ENCODE measurements at regions not wholly inside any gene's neighbourhood (a gene's known extent, or its start where the extent isn't known, plus 50 kb on each side); places are given as distances from the start of the nearest gene placed in this dataset.

GRCh38 chr3:163468531-163469335 lies 1609.6 kb downstream of the SI start:
- 66% methylated on average over 4 of the region's 4 CpGs for WGBS, 2 donors
- Histone ChIP-seq H3K4me3 (ENCODE audit: low read depth in 1 of 2, low read length in 2 of 2) (no peak overlapping the region), H3K27ac (ENCODE audit: low read depth in 2 of 2, low read length in 1 of 2) (no peak overlapping the region), H3K36me3 (ENCODE audit: control insufficient read depth in 2 of 2, insufficient read depth in 2 of 2, low read length in 1 of 2) (no peaks in the 10 kb centered on the region), H3K27me3 (ENCODE audit: control insufficient read depth in 1 of 2, insufficient read depth in 2 of 2, low read length in 2 of 2) (no peaks in the 10 kb centered on the region), H3K4me1 (ENCODE audit: control insufficient read depth in 2 of 2, insufficient read depth in 2 of 2, low read length in 1 of 2) (no peaks in the 10 kb centered on the region), H3K9me3 (ENCODE audit: control insufficient read depth in 2 of 2, insufficient read depth in 1 of 2, low read depth in 1 of 2, low read length in 1 of 2) (no peaks in the 10 kb centered on the region)

- Histone ChIP-seq H3K36me3 (ENCODE audit: control insufficient read depth in 2 of 2, insufficient read depth in 2 of 2, low read length in 1 of 2) (no peaks in the 10 kb centered on the region), H3K4me1 (ENCODE audit: control insufficient read depth in 2 of 2, insufficient read depth in 2 of 2, low read length in 1 of 2) (no peaks in the 10 kb centered on the region), H3K4me3 (ENCODE audit: low read depth in 1 of 2, low read length in 2 of 2) (no peak overlapping the region), H3K27ac (ENCODE audit: low read depth in 2 of 2, low read length in 1 of 2) (no peak overlapping the region), H3K27me3 (ENCODE audit: control insufficient read depth in 1 of 2, insufficient read depth in 2 of 2, low read length in 2 of 2) (no peaks in the 10 kb centered on the region), H3K9me3 (ENCODE audit: control insufficient read depth in 2 of 2, insufficient read depth in 1 of 2, low read depth in 1 of 2, low read length in 1 of 2) (no peaks in the 10 kb centered on the region)
- WGBS, 2 donors, result 47 to 63% methylated on average over 1 of the region's 1 CpG
Observed at GRCh38 chr3:163462446-163462845, 1615.8 kb downstream of the SI start.

- Histone ChIP-seq H3K36me3 (ENCODE audit: control insufficient read depth in 2 of 2, insufficient read depth in 2 of 2, low read length in 1 of 2) (no peaks in the 10 kb centered on the region), H3K27me3 (ENCODE audit: control insufficient read depth in 1 of 2, insufficient read depth in 2 of 2, low read length in 2 of 2) (no peaks in the 10 kb centered on the region), H3K27ac (ENCODE audit: low read depth in 2 of 2, low read length in 1 of 2) (no peak overlapping the region), H3K4me1 (ENCODE audit: control insufficient read depth in 2 of 2, insufficient read depth in 2 of 2, low read length in 1 of 2) (no peaks in the 10 kb centered on the region), H3K9me3 (ENCODE audit: control insufficient read depth in 2 of 2, insufficient read depth in 1 of 2, low read depth in 1 of 2, low read length in 1 of 2) (peaks cover 3 to 6% of the 10 kb centered on the region in 2 donors), H3K4me3 (ENCODE audit: low read depth in 1 of 2, low read length in 2 of 2) (no peak overlapping the region)
- 76 to 80% methylated on average over 2 of the region's 2 CpGs for WGBS, 2 donors
Observed at GRCh38 chr3:163450698-163451097, 1627.6 kb downstream of the SI start.

- H3K27me3 ChIP-seq (ENCODE audit: control insufficient read depth in 1 of 2, insufficient read depth in 2 of 2, low read length in 2 of 2), result no peaks in the 10 kb centered on the region
- H3K9me3 ChIP-seq (ENCODE audit: control insufficient read depth in 2 of 2, insufficient read depth in 1 of 2, low read depth in 1 of 2, low read length in 1 of 2), result no peaks in the 10 kb centered on the region
- no peaks in the 10 kb centered on the region for H3K36me3 ChIP-seq (ENCODE audit: control insufficient read depth in 2 of 2, insufficient read depth in 2 of 2, low read length in 1 of 2)
- no peak overlapping the region for H3K27ac ChIP-seq (ENCODE audit: low read depth in 2 of 2, low read length in 1 of 2)
- H3K4me1 ChIP-seq (ENCODE audit: control insufficient read depth in 2 of 2, insufficient read depth in 2 of 2, low read length in 1 of 2), result no peaks in the 10 kb centered on the region
- no peak overlapping the region for H3K4me3 ChIP-seq (ENCODE audit: low read depth in 1 of 2, low read length in 2 of 2)
- 91 to 97% methylated on average over 2 of the region's 2 CpGs for WGBS, 2 donors
Observed at GRCh38 chr3:163438760-163439159, 1639.5 kb downstream of the SI start.

GRCh38 chr3:163422671-163423070 lies 1655.6 kb downstream of the SI start:
- 88 to 89% methylated on average over 3 of the region's 3 CpGs for WGBS, 2 donors

GRCh38 chr3:163391407-163392181 lies 1686.7 kb downstream of the SI start:
- H3K9me3 ChIP-seq (ENCODE audit: control insufficient read depth in 2 of 2, insufficient read depth in 1 of 2, low read depth in 1 of 2, low read length in 1 of 2), result no peaks in the 10 kb centered on the region
- no peaks in the 10 kb centered on the region for H3K36me3 ChIP-seq (ENCODE audit: control insufficient read depth in 2 of 2, insufficient read depth in 2 of 2, low read length in 1 of 2)
- no peaks in the 10 kb centered on the region for H3K27me3 ChIP-seq (ENCODE audit: control insufficient read depth in 1 of 2, insufficient read depth in 2 of 2, low read length in 2 of 2)
- H3K27ac ChIP-seq (ENCODE audit: low read depth in 2 of 2, low read length in 1 of 2), result no peak overlapping the region
- no peaks in the 10 kb centered on the region for H3K4me1 ChIP-seq (ENCODE audit: control insufficient read depth in 2 of 2, insufficient read depth in 2 of 2, low read length in 1 of 2)
- 59 to 87% methylated on average over 3 of the region's 3 CpGs for WGBS, 2 donors
- H3K4me3 ChIP-seq (ENCODE audit: low read depth in 1 of 2, low read length in 2 of 2), result no peak overlapping the region

More at GRCh38 chr3:163422671-163423070, 1655.6 kb downstream of the SI start:
- Histone ChIP-seq H3K36me3 (ENCODE audit: control insufficient read depth in 2 of 2, insufficient read depth in 2 of 2, low read length in 1 of 2) (no peaks in the 10 kb centered on the region), H3K4me3 (ENCODE audit: low read depth in 1 of 2, low read length in 2 of 2) (no peak overlapping the region), H3K4me1 (ENCODE audit: control insufficient read depth in 2 of 2, insufficient read depth in 2 of 2, low read length in 1 of 2) (no peaks in the 10 kb centered on the region), H3K27me3 (ENCODE audit: control insufficient read depth in 1 of 2, insufficient read depth in 2 of 2, low read length in 2 of 2) (no peaks in the 10 kb centered on the region), H3K9me3 (ENCODE audit: control insufficient read depth in 2 of 2, insufficient read depth in 1 of 2, low read depth in 1 of 2, low read length in 1 of 2) (peaks cover 0 to 3% of the 10 kb centered on the region in 2 donors), H3K27ac (ENCODE audit: low read depth in 2 of 2, low read length in 1 of 2) (no peak overlapping the region)

GRCh38 chr3:163384383-163384782 lies 1693.9 kb downstream of the SI start:
- no peaks in the 10 kb centered on the region for H3K27me3 ChIP-seq (ENCODE audit: control insufficient read depth in 1 of 2, insufficient read depth in 2 of 2, low read length in 2 of 2)

GRCh38 chr3:163382183-163382582 lies 1696.1 kb downstream of the SI start:
- WGBS, 2 donors, result 36 to 39% methylated on average over 2 of the region's 2 CpGs
- no peaks in the 10 kb centered on the region for H3K9me3 ChIP-seq (ENCODE audit: control insufficient read depth in 2 of 2, insufficient read depth in 1 of 2, low read depth in 1 of 2, low read length in 1 of 2)
- H3K27me3 ChIP-seq (ENCODE audit: control insufficient read depth in 1 of 2, insufficient read depth in 2 of 2, low read length in 2 of 2), result no peaks in the 10 kb centered on the region
- no peak overlapping the region for H3K27ac ChIP-seq (ENCODE audit: low read depth in 2 of 2, low read length in 1 of 2)
- H3K4me1 ChIP-seq (ENCODE audit: control insufficient read depth in 2 of 2, insufficient read depth in 2 of 2, low read length in 1 of 2), result no peaks in the 10 kb centered on the region
- H3K36me3 ChIP-seq (ENCODE audit: control insufficient read depth in 2 of 2, insufficient read depth in 2 of 2, low read length in 1 of 2), result no peaks in the 10 kb centered on the region
- H3K4me3 ChIP-seq (ENCODE audit: low read depth in 1 of 2, low read length in 2 of 2), result no peak overlapping the region

More at GRCh38 chr3:163384383-163384782, 1693.9 kb downstream of the SI start:
- H3K36me3 ChIP-seq (ENCODE audit: control insufficient read depth in 2 of 2, insufficient read depth in 2 of 2, low read length in 1 of 2), result no peaks in the 10 kb centered on the region
- no peak overlapping the region for H3K27ac ChIP-seq (ENCODE audit: low read depth in 2 of 2, low read length in 1 of 2)
- no peaks in the 10 kb centered on the region for H3K9me3 ChIP-seq (ENCODE audit: control insufficient read depth in 2 of 2, insufficient read depth in 1 of 2, low read depth in 1 of 2, low read length in 1 of 2)
- H3K4me3 ChIP-seq (ENCODE audit: low read depth in 1 of 2, low read length in 2 of 2), result no peak overlapping the region
- 78 to 88% methylated on average over 1 of the region's 1 CpG for WGBS, 2 donors
- H3K4me1 ChIP-seq (ENCODE audit: control insufficient read depth in 2 of 2, insufficient read depth in 2 of 2, low read length in 1 of 2), result no peaks in the 10 kb centered on the region

- no peaks in the 10 kb centered on the region for H3K36me3 ChIP-seq (ENCODE audit: control insufficient read depth in 2 of 2, insufficient read depth in 2 of 2, low read length in 1 of 2)
- H3K27ac ChIP-seq (ENCODE audit: low read depth in 2 of 2, low read length in 1 of 2), result no peak overlapping the region
- H3K4me3 ChIP-seq (ENCODE audit: low read depth in 1 of 2, low read length in 2 of 2), result no peak overlapping the region
- no peaks in the 10 kb centered on the region for H3K27me3 ChIP-seq (ENCODE audit: control insufficient read depth in 1 of 2, insufficient read depth in 2 of 2, low read length in 2 of 2)
- peaks cover 0 to 4% of the 10 kb centered on the region in 2 donors for H3K9me3 ChIP-seq (ENCODE audit: control insufficient read depth in 2 of 2, insufficient read depth in 1 of 2, low read depth in 1 of 2, low read length in 1 of 2)
- H3K4me1 ChIP-seq (ENCODE audit: control insufficient read depth in 2 of 2, insufficient read depth in 2 of 2, low read length in 1 of 2), result no peaks in the 10 kb centered on the region
Observed at GRCh38 chr3:163368168-163368567, 1710.1 kb downstream of the SI start.
